Parathyroid adenoma (tissue), 2 donors: ENCODE measurements at regions not wholly inside any gene's neighbourhood (a gene's known extent, or its start where the extent isn't known, plus 50 kb on each side); places are given as distances from the start of the nearest gene placed in this dataset.

Experiments used
- H2AFZ ChIP-seq: fragments of 300-600 bp; sonication (generic); one replicate; pipeline ENCODE4 v1.7.0; 2017; ENCODE audit warnings: antibody characterized with exemption, mild to moderate bottlenecking
- H3K27ac ChIP-seq: fragments of 300-600 bp; sonication (generic); one replicate; pipeline ENCODE4 v1.7.0; 2017
- H3K27me3 ChIP-seq: fragments of 300-600 bp; sonication (generic); one replicate; pipeline ENCODE4 v1.7.0; 2017; ENCODE audit warnings: low read length; ENCODE audit not compliant: control insufficient read depth, insufficient read depth
- H3K36me3 ChIP-seq: fragments of 300-600 bp; sonication (generic); one replicate; pipeline ENCODE4 v1.7.0; 2017; ENCODE audit warnings: low read length; ENCODE audit not compliant: control insufficient read depth, insufficient read depth
- H3K4me1 ChIP-seq: fragments of 300-600 bp; sonication (generic); one replicate; pipeline ENCODE4 v1.7.0; 2017; ENCODE audit warnings: control low read depth
- H3K4me2 ChIP-seq: fragments of 300-600 bp; sonication (generic); one replicate; pipeline ENCODE4 v1.7.0; 2017; ENCODE audit warnings: low read length
- H3K4me3 ChIP-seq: fragments of 300-600 bp; sonication (generic); one replicate; pipeline ENCODE4 v1.7.0; 2017; ENCODE audit warnings: low read depth, low read length
- H3K79me2 ChIP-seq: fragments of 300-600 bp; sonication (generic); one replicate; pipeline ENCODE4 v1.7.0; 2017; ENCODE audit warnings: control low read depth
- H3K9ac ChIP-seq: fragments of 300-600 bp; sonication (generic); one replicate; pipeline ENCODE4 v1.7.0; 2017; ENCODE audit warnings: mild to moderate bottlenecking
- H3K9me3 ChIP-seq: fragments of 300-600 bp; sonication (generic); one replicate; pipeline ENCODE4 v1.7.0; 2017; ENCODE audit warnings: low read length; ENCODE audit not compliant: control insufficient read depth
- CTCF ChIP-seq: fragments of 300-600 bp; sonication (generic); IDR thresholded peaks from one replicate; pipeline ENCODE4 v1.7.0; 2017; ENCODE audit warnings: antibody characterized with exemption, mild to moderate bottlenecking
- donor health status: primary hyperparathyroidism.

- Histone ChIP-seq H3K9ac (no peak overlapping the region), H3K4me1 (no peaks in the 10 kb centered on the region)
Observed at GRCh38 chr10:78335691-78336401, 302.2 kb downstream of the RPS24 start.

GRCh38 chr10:78336402-78336791 lies 302.7 kb downstream of the RPS24 start:
- Histone ChIP-seq H3K4me2 (no peak overlapping the region), H3K9ac (no peak overlapping the region), H3K9me3 (no peaks in the 10 kb centered on the region), H3K27me3 (no peaks in the 10 kb centered on the region), H3K4me3 (no peak overlapping the region), H2AFZ (no peak overlapping the region), H3K4me1 (no peaks in the 10 kb centered on the region), H3K27ac (no peak overlapping the region), H3K79me2 (no peaks in the 10 kb centered on the region), H3K36me3 (no peaks in the 10 kb centered on the region)
- no peak for TF ChIP-seq CTCF

More at GRCh38 chr10:78335691-78336401, 302.2 kb downstream of the RPS24 start:
- H2AFZ ChIP-seq = no peak overlapping the region
- no peak overlapping the region for H3K4me3 ChIP-seq
- H3K9me3 ChIP-seq = no peaks in the 10 kb centered on the region
- no peaks in the 10 kb centered on the region for H3K27me3 ChIP-seq
- H3K36me3 ChIP-seq = no peaks in the 10 kb centered on the region
- no peak overlapping the region for H3K4me2 ChIP-seq
- no peaks in the 10 kb centered on the region for H3K79me2 ChIP-seq
- H3K27ac ChIP-seq = no peak overlapping the region
- no peak for TF ChIP-seq CTCF

GRCh38 chr10:78337016-78337415 lies 303.4 kb downstream of the RPS24 start:
- H3K79me2 ChIP-seq = no peaks in the 10 kb centered on the region
- H3K4me3 ChIP-seq = no peak overlapping the region
- TF ChIP-seq CTCF = no peak
- no peak overlapping the region for H3K4me2 ChIP-seq
- no peaks in the 10 kb centered on the region for H3K9me3 ChIP-seq
- no peak overlapping the region for H3K27ac ChIP-seq
- H2AFZ ChIP-seq = no peak overlapping the region
- H3K9ac ChIP-seq = no peak overlapping the region
- H3K27me3 ChIP-seq = no peaks in the 10 kb centered on the region
- no peaks in the 10 kb centered on the region for H3K4me1 ChIP-seq
- no peaks in the 10 kb centered on the region for H3K36me3 ChIP-seq

- H3K79me2 ChIP-seq = no peaks in the 10 kb centered on the region
- H3K4me1 ChIP-seq = no peaks in the 10 kb centered on the region
- H3K9me3 ChIP-seq = no peaks in the 10 kb centered on the region
- no peaks in the 10 kb centered on the region for H3K36me3 ChIP-seq
- no peak overlapping the region for H3K27ac ChIP-seq
- no peak overlapping the region for H3K4me2 ChIP-seq
- no peak overlapping the region for H3K9ac ChIP-seq
- no peak overlapping the region for H2AFZ ChIP-seq
- H3K27me3 ChIP-seq = no peaks in the 10 kb centered on the region
- H3K4me3 ChIP-seq = no peak overlapping the region
- no peak for TF ChIP-seq CTCF
Observed at GRCh38 chr10:78337646-78338391, 304.2 kb downstream of the RPS24 start.
